ENCODE measurements at regions not wholly inside any gene's neighbourhood (a gene's known extent, or its start where the extent isn't known, plus 50 kb on each side); places are given as distances from the start of the nearest gene placed in this dataset.

GRCh38 chr2:21251216-21251980, 127.6 kb downstream of the TDRD15 start:
- H3K4me1 ChIP-seq (ENCODE audit: control insufficient read depth in 2 of 2, insufficient read depth in 2 of 2, low read length in 2 of 2): peaks cover 2 to 3% of the 10 kb centered on the region in 2 donors
- H3K9me3 ChIP-seq (ENCODE audit: control insufficient read depth in 2 of 2, low read length in 2 of 2): no peaks in the 10 kb centered on the region
- no peaks in the 10 kb centered on the region for H3K27me3 ChIP-seq (ENCODE audit: control insufficient read depth in 2 of 2, insufficient read depth in 2 of 2, low read length in 2 of 2)
- H3K27ac ChIP-seq (ENCODE audit: low read depth in 2 of 2, low read length in 2 of 2): no peak overlapping the region
- H3K36me3 ChIP-seq (ENCODE audit: control insufficient read depth in 2 of 2, insufficient read depth in 2 of 2, low read length in 2 of 2): no peaks in the 10 kb centered on the region
- H3K9ac ChIP-seq (ENCODE audit: low read depth in 1 of 2, low read length in 2 of 2): no peak overlapping the region
- H3K4me3 ChIP-seq (ENCODE audit: low read length in 2 of 2): no peak overlapping the region

GRCh38 chr2:21253311-21254027, 129.7 kb downstream of the TDRD15 start:
- H3K27ac ChIP-seq (ENCODE audit: low read depth in 2 of 2, low read length in 2 of 2): no peak overlapping the region
- H3K9me3 ChIP-seq (ENCODE audit: control insufficient read depth in 2 of 2, low read length in 2 of 2): no peaks in the 10 kb centered on the region
- H3K36me3 ChIP-seq (ENCODE audit: control insufficient read depth in 2 of 2, insufficient read depth in 2 of 2, low read length in 2 of 2): no peaks in the 10 kb centered on the region
- peaks cover 2 to 3% of the 10 kb centered on the region in 2 donors for H3K4me1 ChIP-seq (ENCODE audit: control insufficient read depth in 2 of 2, insufficient read depth in 2 of 2, low read length in 2 of 2)
- no peaks in the 10 kb centered on the region for H3K27me3 ChIP-seq (ENCODE audit: control insufficient read depth in 2 of 2, insufficient read depth in 2 of 2, low read length in 2 of 2)
- H3K9ac ChIP-seq (ENCODE audit: low read depth in 1 of 2, low read length in 2 of 2): no peak overlapping the region
- H3K4me3 ChIP-seq (ENCODE audit: low read length in 2 of 2): no peak overlapping the region

GRCh38 chr2:21254170-21254965, 130.6 kb downstream of the TDRD15 start:
- H3K4me3 ChIP-seq (ENCODE audit: low read length in 2 of 2): no peak overlapping the region
- H3K9me3 ChIP-seq (ENCODE audit: control insufficient read depth in 2 of 2, low read length in 2 of 2): no peaks in the 10 kb centered on the region
- H3K9ac ChIP-seq (ENCODE audit: low read depth in 1 of 2, low read length in 2 of 2): no peak overlapping the region
- no peaks in the 10 kb centered on the region for H3K27me3 ChIP-seq (ENCODE audit: control insufficient read depth in 2 of 2, insufficient read depth in 2 of 2, low read length in 2 of 2)
- H3K4me1 ChIP-seq (ENCODE audit: control insufficient read depth in 2 of 2, insufficient read depth in 2 of 2, low read length in 2 of 2): peaks cover 2 to 3% of the 10 kb centered on the region in 2 donors
- H3K27ac ChIP-seq (ENCODE audit: low read depth in 2 of 2, low read length in 2 of 2): no peak overlapping the region
- no peaks in the 10 kb centered on the region for H3K36me3 ChIP-seq (ENCODE audit: control insufficient read depth in 2 of 2, insufficient read depth in 2 of 2, low read length in 2 of 2)

- Histone ChIP-seq H3K9me3 (ENCODE audit: control insufficient read depth in 2 of 2, low read length in 2 of 2) (no peaks in the 10 kb centered on the region), H3K27ac (ENCODE audit: low read depth in 2 of 2, low read length in 2 of 2) (no peak overlapping the region), H3K27me3 (ENCODE audit: control insufficient read depth in 2 of 2, insufficient read depth in 2 of 2, low read length in 2 of 2) (no peaks in the 10 kb centered on the region), H3K4me1 (ENCODE audit: control insufficient read depth in 2 of 2, insufficient read depth in 2 of 2, low read length in 2 of 2) (peaks cover 2 to 3% of the 10 kb centered on the region in 2 donors), H3K36me3 (ENCODE audit: control insufficient read depth in 2 of 2, insufficient read depth in 2 of 2, low read length in 2 of 2) (no peaks in the 10 kb centered on the region), H3K9ac (ENCODE audit: low read depth in 1 of 2, low read length in 2 of 2) (no peak overlapping the region), H3K4me3 (ENCODE audit: low read length in 2 of 2) (no peak overlapping the region)
Observed at GRCh38 chr2:21256006-21256405, 132.2 kb downstream of the TDRD15 start.

- H3K4me3 ChIP-seq (ENCODE audit: low read length in 2 of 2): no peak overlapping the region
- no peaks in the 10 kb centered on the region for H3K36me3 ChIP-seq (ENCODE audit: control insufficient read depth in 2 of 2, insufficient read depth in 2 of 2, low read length in 2 of 2)
Observed at GRCh38 chr2:21257621-21258020, 133.9 kb downstream of the TDRD15 start.

GRCh38 chr2:21258082-21258481, 134.3 kb downstream of the TDRD15 start:
- H3K9ac ChIP-seq (ENCODE audit: low read depth in 1 of 2, low read length in 2 of 2): no peak overlapping the region
- H3K4me3 ChIP-seq (ENCODE audit: low read length in 2 of 2): no peak overlapping the region
- no peak overlapping the region for H3K27ac ChIP-seq (ENCODE audit: low read depth in 2 of 2, low read length in 2 of 2)
- no peaks in the 10 kb centered on the region for H3K36me3 ChIP-seq (ENCODE audit: control insufficient read depth in 2 of 2, insufficient read depth in 2 of 2, low read length in 2 of 2)
- H3K4me1 ChIP-seq (ENCODE audit: control insufficient read depth in 2 of 2, insufficient read depth in 2 of 2, low read length in 2 of 2): no peaks in the 10 kb centered on the region
- no peaks in the 10 kb centered on the region for H3K27me3 ChIP-seq (ENCODE audit: control insufficient read depth in 2 of 2, insufficient read depth in 2 of 2, low read length in 2 of 2)
- no peaks in the 10 kb centered on the region for H3K9me3 ChIP-seq (ENCODE audit: control insufficient read depth in 2 of 2, low read length in 2 of 2)

More at GRCh38 chr2:21257621-21258020, 133.9 kb downstream of the TDRD15 start:
- no peaks in the 10 kb centered on the region for H3K4me1 ChIP-seq (ENCODE audit: control insufficient read depth in 2 of 2, insufficient read depth in 2 of 2, low read length in 2 of 2)
- H3K27me3 ChIP-seq (ENCODE audit: control insufficient read depth in 2 of 2, insufficient read depth in 2 of 2, low read length in 2 of 2): no peaks in the 10 kb centered on the region
- no peaks in the 10 kb centered on the region for H3K9me3 ChIP-seq (ENCODE audit: control insufficient read depth in 2 of 2, low read length in 2 of 2)
- H3K27ac ChIP-seq (ENCODE audit: low read depth in 2 of 2, low read length in 2 of 2): no peak overlapping the region
- H3K9ac ChIP-seq (ENCODE audit: low read depth in 1 of 2, low read length in 2 of 2): no peak overlapping the region

- no peak overlapping the region for H3K9ac ChIP-seq (ENCODE audit: low read depth in 1 of 2, low read length in 2 of 2)
- H3K27ac ChIP-seq (ENCODE audit: low read depth in 2 of 2, low read length in 2 of 2): no peak overlapping the region
- H3K27me3 ChIP-seq (ENCODE audit: control insufficient read depth in 2 of 2, insufficient read depth in 2 of 2, low read length in 2 of 2): no peaks in the 10 kb centered on the region
Observed at GRCh38 chr2:21260311-21260710, 136.5 kb downstream of the TDRD15 start.

GRCh38 chr2:21261591-21261990, 137.8 kb downstream of the TDRD15 start:
- Histone ChIP-seq H3K9ac (ENCODE audit: low read depth in 1 of 2, low read length in 2 of 2) (no peak overlapping the region), H3K9me3 (ENCODE audit: control insufficient read depth in 2 of 2, low read length in 2 of 2) (no peaks in the 10 kb centered on the region), H3K4me3 (ENCODE audit: low read length in 2 of 2) (no peak overlapping the region), H3K36me3 (ENCODE audit: control insufficient read depth in 2 of 2, insufficient read depth in 2 of 2, low read length in 2 of 2) (no peaks in the 10 kb centered on the region), H3K27ac (ENCODE audit: low read depth in 2 of 2, low read length in 2 of 2) (no peak overlapping the region), H3K27me3 (ENCODE audit: control insufficient read depth in 2 of 2, insufficient read depth in 2 of 2, low read length in 2 of 2) (no peaks in the 10 kb centered on the region), H3K4me1 (ENCODE audit: control insufficient read depth in 2 of 2, insufficient read depth in 2 of 2, low read length in 2 of 2) (no peaks in the 10 kb centered on the region)

More at GRCh38 chr2:21260311-21260710, 136.5 kb downstream of the TDRD15 start:
- Histone ChIP-seq H3K4me1 (ENCODE audit: control insufficient read depth in 2 of 2, insufficient read depth in 2 of 2, low read length in 2 of 2) (no peaks in the 10 kb centered on the region), H3K36me3 (ENCODE audit: control insufficient read depth in 2 of 2, insufficient read depth in 2 of 2, low read length in 2 of 2) (no peaks in the 10 kb centered on the region), H3K9me3 (ENCODE audit: control insufficient read depth in 2 of 2, low read length in 2 of 2) (no peaks in the 10 kb centered on the region), H3K4me3 (ENCODE audit: low read length in 2 of 2) (no peak overlapping the region)

GRCh38 chr2:21262426-21262940, 138.7 kb downstream of the TDRD15 start:
- Histone ChIP-seq H3K9ac (ENCODE audit: low read depth in 1 of 2, low read length in 2 of 2) (no peak overlapping the region), H3K4me3 (ENCODE audit: low read length in 2 of 2) (no peak overlapping the region), H3K36me3 (ENCODE audit: control insufficient read depth in 2 of 2, insufficient read depth in 2 of 2, low read length in 2 of 2) (no peaks in the 10 kb centered on the region), H3K4me1 (ENCODE audit: control insufficient read depth in 2 of 2, insufficient read depth in 2 of 2, low read length in 2 of 2) (no peaks in the 10 kb centered on the region), H3K27me3 (ENCODE audit: control insufficient read depth in 2 of 2, insufficient read depth in 2 of 2, low read length in 2 of 2) (no peaks in the 10 kb centered on the region), H3K27ac (ENCODE audit: low read depth in 2 of 2, low read length in 2 of 2) (no peak overlapping the region), H3K9me3 (ENCODE audit: control insufficient read depth in 2 of 2, low read length in 2 of 2) (no peaks in the 10 kb centered on the region)

GRCh38 chr2:21263622-21264021, 139.9 kb downstream of the TDRD15 start:
- Histone ChIP-seq H3K36me3 (ENCODE audit: control insufficient read depth in 2 of 2, insufficient read depth in 2 of 2, low read length in 2 of 2) (no peaks in the 10 kb centered on the region), H3K9ac (ENCODE audit: low read depth in 1 of 2, low read length in 2 of 2) (no peak overlapping the region), H3K27me3 (ENCODE audit: control insufficient read depth in 2 of 2, insufficient read depth in 2 of 2, low read length in 2 of 2) (no peaks in the 10 kb centered on the region), H3K27ac (ENCODE audit: low read depth in 2 of 2, low read length in 2 of 2) (no peak overlapping the region), H3K4me3 (ENCODE audit: low read length in 2 of 2) (no peak overlapping the region), H3K4me1 (ENCODE audit: control insufficient read depth in 2 of 2, insufficient read depth in 2 of 2, low read length in 2 of 2) (no peaks in the 10 kb centered on the region), H3K9me3 (ENCODE audit: control insufficient read depth in 2 of 2, low read length in 2 of 2) (no peaks in the 10 kb centered on the region)

Measured in mucosa of rectum (tissue), 2 donors.